NOMO-1 treated with dmso at 0.1 percent for 144 hours (cell line): ENCODE measurements at regions not wholly inside any gene's neighbourhood (a gene's known extent, or its start where the extent isn't known, plus 50 kb on each side); places are given as distances from the start of the nearest gene placed in this dataset.
"Not testable (repeated sequence)": the region's sequence is repeated elsewhere in the genome, so short reads cannot be mapped to it uniquely, and the experiment has no call there.

ENCODE experiments used
- DNase-seq: peaks from one replicate; lab custom pipeline; 2025; ENCODE audit not compliant: unreplicated experiment; lab: John Stamatoyannopoulos, UW

DNA sequence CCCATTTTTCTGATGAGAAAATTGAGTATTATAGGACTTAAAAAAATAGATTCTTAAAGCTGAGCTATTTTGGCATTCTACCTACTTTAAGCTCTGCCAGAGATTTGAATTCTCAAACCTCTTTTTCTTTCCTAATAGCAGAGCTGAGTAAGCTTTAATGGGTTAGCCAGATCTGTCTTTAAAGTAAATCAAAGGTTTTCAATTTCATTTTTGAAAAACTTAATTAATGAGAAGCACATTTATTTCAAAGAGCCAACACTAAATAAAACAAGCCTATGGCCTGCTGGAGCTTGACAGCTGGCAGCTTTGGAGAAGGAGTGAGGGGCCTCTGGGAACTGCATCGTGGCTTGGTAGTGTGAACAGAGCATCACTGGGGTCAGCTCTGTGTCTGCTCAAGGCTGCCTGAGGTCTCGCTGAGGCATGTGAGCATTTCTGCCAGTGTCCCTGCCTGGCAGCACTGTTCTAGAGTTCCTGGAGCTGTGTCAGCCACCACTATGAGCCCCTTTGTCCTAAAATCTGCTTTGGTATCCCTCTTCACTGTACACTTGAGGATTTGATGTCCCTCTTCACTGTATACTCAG, 50.4 kb upstream of the PRSS23 start:
- DNase-seq: no peak

DNA sequence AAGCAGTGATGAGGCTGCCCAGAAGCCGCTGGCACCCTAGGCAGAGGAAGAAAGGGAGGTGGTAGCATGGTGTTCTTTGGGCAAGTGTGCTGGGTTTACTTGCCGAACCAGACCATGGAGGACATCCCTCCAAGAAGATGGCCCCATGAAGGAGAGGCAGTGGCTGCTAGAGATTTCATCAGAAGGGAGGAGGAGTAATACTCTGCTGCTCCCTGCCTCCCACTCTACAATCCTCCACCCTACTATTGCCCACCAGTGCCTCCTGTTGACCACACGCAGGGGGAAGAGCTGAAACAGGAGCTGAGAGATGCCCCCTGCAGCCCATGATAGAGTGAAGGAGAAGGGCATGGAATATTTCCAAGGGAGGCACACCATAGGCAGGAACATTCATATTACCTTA, 51.0 kb upstream of the PRSS23 start:
- no peak for DNase-seq

DNA sequence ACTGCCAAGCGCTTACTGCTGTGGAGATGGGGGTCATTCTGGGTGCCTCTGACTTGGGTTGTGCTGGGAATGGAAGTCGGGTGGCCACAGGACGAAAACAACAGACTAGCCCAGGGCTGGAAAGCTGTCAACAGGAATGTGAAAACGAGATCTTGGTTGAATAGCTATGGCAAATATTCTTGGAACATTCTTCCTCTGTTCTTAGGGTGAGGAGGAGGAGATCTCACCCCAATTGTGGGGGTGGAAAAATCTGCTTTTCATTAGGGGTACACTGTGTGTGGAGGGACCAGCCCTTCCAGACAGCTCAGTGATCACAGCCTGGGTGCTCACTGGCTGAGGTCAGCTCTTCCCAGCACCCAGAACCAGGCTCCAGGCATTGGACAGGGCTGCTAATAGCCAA, 52.0 kb upstream of the PRSS23 start:
- DNase-seq: no peak

DNA sequence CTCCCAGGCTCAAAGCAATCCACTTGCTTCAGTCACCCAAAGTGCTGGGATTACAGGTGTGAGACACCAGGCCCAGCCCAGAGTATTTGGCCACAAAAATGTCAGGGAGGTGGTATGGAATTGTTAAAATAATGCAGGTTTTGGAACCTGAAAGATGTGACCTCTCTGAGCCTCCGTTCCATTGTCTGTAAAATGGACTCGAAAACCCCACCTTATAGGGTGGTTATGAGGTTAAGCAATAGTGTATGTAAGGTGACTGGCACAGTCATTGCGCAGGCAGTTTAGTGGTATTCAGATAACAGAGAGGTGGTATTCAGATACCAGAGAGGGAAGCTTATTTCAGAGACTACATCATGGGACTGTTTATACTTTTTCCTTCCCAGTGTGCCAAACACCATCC, 52.5 kb upstream of the PRSS23 start:
- DNase-seq: no peak

DNA sequence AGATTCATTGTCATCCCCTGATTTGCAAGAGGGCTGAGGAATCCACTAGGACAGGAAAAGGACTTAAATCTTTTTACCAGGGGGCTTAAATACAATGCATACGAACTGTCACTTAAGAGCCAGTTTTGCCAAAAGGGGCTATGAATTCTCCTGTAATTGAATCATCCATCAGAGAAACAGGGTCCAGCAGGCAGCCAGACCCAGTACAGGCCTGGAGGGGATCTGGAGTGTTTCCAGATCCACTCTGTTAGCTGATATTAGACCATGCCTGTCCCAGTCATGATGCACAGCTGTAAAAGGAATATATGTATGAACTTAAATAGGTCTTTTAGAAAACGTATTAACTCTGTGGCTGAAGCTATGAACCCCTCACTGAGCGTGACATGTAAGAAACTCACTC, 53.8 kb upstream of the PRSS23 start:
- DNase-seq: no peak

DNA sequence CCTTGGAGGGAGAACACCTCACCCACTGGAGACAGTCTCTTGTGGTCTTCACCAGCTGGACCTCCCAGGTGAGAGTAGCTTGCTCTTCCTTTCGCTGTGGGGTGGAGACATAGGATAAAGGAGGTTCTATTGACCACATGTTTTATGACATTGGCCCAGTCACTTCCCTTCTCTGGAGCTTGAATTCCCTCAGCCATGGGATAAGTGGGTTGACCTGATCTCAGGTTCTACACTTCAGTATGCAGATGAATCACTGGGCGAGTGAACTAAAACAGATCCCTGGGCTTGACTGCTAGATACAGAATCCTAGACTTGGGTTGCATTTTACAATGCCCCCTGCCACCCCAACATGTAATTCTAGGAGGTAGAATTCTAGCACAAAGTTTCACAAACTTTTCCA, 54.8 kb upstream of the PRSS23 start:
- no peak for DNase-seq

DNA sequence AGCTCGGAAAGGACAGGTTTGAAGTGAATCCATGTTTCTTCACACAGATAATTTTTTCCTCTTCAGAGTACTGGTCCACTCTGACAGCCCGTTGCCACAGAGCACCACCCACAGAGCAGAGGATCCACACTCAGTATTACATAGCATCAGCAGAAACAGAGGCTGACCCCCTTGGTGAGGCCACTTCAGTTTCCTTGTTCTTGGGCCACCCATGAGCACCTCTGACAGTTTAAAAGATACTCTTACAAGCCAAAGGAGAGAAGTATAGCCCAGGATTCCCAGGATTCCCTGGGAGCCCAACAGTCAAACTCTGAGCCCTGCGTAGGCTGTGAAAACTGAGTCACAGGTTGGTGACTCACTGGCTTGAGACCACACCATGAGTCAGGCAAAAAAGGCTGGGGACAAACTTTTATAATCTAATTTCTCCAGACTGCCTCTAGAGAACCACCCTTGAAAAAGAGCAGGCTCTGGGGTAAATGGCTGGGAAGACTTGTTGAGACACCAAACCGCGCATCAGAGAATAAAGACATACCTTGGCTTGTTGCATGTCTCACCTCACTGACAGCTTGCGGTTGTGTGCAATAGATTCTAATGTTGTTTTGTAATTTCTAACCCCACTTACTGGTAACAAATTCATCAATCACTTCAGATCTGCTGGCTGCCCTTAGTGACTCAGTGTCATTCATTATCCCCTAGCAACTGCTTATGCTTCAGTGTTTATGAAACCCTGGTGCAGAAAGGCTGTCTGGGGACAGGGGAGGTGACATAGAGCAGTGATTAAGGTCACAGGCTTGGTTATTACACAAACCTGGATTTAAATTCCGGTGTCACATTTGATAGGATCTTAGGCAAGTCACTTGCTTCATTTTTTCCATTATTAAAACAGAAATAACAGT, 56.9 kb upstream of the PRSS23 start:
- peak; percentile 90 for DNase-seq

DNA sequence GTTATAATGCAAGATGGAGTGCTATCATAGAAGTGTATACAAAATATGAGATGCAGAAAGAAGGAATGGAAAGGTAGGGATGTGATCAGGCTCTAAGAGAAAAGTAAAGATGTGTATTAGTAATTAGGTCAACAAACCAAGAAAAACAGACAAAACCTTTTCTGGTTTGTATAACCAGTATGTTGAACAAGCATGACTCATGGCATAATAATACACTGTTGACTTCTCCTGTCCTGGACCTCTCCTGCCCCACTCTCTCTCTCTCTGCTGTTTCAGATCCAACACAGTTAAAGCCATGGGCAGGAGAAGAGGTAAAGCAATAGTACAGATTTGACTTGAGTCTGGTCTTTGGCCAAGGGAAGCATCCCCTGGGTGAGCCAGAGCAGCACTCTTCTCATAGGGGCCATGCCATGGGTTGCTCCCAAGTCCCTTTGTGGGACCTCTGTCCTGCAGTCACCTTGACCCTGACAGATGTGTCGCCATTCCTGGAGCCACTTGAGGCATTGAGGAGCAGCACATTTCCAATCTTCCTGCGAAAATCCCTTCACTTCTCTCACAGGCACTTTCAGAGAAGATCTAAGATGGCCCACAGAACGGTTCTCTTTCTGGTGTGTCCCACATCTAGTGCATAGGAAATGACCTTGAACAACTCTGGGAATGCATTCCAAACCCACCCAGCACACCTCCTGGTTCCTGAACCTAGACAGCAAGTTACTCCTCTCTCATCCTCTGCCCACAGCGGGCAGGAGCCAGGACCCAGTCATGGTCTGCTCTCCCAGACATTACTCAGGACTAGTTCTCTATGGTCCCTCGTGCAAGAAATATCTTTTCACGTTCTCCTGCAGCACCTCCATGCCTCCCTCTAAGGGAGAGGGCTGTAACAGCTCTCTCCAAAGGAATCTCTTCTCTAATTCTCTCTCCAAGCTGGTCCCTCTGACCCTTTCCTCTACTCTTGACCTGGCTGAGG, 58.2 kb upstream of the PRSS23 start:
- DNase-seq: no peak

DNA sequence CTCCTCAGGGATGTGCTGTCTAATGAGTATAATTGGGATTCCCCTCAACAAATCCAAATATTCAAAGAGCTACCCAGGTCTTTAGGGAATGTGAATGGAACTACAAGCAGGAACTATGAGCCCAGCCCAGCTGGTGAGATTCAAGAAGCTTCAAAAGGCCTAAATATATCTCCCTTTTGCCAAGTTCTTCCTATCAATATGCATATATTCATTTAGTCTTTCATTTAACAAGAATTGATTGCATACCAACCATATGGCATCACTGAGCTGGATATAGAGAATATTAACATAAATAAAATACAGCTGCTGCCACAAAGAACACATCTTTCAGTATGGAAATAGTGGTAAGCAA, 58.9 kb upstream of the PRSS23 start:
- DNase-seq: no peak

DNA sequence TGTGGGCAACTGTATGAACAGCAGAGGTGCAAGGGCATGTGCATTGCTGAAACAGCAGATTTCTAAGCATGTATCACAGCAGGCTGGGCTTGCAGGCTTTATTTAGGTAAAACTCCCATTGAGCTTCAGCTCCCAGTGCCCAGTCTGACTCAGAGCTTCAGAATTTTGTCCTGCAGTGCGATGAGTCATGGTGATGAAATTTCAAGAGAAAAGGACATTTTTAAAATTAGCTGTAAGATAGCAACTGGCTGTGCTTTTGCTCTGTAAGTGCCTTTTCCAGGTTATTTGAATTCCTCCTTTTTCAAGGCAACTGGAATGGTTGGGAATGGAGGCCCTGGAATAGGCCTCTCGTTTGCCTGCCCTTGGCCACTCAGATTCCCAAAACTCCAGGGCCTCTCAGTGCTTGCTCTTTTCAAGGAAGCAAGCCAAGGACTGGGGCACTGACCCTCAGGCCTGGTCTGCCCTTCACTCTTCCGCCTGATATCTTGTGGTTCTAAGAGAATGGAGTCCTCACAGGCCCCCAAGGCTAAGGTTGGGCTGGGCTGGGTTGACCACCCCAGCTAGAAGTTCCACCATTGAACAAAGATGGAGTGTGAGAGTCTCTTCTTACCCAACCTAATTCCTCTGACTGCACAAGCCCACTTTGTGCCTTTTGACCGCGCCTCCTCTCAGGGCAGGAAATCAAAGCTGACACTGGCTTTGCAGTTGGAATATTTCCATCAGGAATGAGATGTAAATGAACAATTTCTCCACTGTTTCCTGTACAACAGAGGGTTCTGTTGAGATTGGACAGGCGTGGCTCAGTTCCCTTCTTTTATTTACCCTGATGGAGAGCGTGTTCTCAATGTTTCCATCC, 59.5 kb upstream of the PRSS23 start:
- DNase-seq: peak; percentile 74

DNA sequence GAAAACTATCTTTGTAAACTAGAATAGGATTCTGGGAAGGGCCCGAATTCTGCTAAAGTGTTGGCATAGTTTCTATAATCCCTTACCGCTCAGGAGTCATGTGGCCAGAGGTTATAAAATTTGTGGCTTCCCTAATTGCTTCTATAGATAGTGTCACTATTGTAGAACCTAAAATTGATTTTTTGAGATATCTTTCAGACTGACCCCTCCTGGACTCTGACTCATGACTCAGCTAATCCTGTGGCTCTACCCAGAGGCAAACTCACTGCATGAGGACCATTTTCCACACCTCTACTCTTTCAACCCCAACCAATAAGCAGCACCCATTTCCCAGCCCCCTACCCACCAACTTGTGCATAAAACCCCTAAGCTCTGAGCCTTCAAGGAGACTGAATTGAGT, 61.8 kb upstream of the PRSS23 start:
- no peak for DNase-seq

DNA sequence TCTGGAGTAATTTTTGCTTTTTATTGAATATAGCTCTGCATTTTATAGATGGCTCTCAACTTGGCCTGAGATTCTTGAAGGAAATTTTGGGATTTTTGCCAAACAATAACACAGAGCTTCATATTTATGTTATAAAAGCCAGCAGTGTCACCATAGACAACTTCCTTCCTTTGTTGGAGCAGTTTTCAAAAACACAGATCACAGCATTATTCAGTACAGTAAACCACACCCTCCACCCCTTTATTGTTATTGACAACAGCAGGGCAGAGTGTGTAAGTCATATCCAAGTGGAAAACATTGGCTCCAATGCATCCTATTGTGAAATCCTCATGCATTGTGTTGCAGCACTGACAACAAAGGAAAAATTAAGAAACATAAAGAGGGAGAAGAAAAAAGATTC, 62.6 kb upstream of the PRSS23 start:
- DNase-seq: no peak

DNA sequence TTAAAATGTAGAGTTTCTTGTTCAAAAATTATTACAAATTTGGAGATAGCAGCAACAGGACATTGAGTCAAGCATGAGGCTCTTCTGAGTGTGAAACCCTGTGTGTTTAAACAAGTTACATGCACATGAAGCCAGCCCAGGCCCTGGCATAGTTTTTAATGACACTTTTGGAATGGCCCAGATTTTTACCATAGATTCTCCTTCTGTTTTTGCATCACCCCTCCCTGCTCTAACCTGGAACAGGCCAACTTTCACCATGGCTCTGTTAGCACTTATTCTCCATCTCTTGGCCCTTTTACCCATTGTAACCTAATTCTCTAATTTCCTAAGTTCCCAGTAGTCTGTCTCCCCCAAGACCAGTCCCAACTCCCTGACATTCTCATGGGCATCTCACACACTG, 63.1 kb upstream of the PRSS23 start:
- DNase-seq: no peak

DNA sequence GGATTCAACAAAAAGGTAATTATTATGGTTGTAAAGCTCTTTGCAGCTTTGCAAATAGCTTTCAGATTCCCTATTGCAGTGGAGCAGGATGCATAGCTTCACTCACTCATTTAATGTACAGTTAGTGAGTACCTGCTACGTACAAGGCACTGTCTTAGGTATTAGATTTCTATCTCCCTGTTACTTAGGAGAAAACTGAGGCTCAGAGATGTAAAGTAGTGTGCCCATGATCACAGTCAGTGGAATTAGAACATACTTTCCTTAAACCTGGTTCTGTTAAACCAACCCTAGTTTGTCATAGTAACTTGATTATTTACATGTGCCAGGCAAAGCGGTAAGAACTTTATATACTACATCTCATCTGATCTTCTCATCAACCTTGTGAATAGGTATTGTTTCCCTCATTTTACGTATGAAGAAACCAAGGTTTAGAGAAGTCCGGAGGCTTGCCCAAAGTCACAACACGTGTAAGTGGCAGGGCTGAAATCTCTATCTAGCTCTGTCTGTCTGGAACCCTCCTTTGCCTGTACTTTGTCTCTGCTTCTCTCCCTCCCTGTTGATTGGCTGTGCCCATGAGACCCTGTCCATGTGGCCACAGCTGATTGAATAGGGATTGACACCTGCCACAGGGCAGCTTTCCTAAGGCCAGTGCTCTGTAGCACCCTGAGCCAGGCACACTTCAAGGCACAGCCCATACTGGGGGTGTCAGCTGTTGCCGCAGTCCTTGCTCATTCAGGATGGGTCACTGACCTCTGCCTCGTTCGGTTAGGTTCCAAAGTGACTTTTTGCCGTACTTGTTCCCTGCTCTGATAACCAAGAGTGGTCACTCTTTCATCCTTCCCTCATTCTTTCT, 63.8 kb upstream of the PRSS23 start:
- DNase-seq: no peak

DNA sequence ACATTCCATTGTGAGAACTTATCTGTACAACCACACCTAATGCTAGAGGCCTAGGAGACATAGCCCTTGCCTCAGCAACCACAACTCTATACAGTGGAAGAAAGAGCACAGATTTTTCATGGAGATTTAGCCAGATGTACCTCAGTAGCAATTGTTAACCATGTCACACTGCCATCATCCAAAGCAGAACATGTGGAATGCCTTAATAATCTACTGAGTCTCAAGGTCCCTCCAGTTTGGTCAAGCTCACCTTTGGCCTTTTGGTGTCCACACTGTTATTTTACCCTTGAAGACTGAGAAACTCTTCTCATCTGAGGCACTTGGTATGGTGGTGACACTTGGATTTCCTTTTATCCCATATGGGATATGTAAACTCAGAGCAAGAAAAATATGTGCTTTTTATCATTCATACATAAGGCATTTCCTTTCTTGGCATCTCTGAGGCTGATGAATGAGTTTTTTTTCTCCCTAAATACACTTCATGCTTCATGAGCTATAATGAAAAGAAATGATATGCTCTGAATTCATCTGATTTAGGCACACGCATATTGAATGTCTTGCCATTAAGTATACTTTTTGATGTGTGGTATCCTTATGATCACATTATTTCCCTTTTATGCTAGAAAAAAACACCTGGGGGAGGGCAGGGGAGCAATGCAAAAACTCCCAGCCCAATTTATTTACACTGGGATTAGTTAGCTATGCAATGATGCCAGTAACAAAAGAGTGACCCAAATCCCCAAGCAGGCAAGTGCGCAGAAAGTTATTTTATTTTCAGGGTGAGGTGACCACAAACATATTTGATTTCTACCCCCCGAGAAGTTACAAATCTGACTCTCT, 63.3 kb upstream of the ME3 start:
- no peak for DNase-seq

DNA sequence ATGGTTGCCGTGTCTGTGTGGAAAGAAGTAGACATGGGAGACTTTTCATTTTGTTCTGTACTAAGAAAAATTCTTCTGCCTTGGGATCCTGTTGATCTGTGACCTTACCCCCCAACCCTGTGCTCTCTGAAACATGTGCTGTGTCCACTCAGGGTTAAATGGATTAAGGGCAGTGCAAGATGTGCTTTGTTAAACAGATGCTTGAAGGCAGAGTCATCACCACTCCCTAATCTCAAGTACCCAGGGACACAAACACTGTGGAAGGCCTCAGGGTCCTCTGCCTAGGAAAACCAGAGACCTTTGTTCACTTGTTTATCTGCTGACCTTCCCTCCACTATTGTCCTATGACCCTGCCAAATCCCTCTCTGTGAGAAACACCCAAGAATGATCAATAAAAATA, 60.3 kb upstream of the ME3 start:
- not testable (repeated sequence) for DNase-seq

DNA sequence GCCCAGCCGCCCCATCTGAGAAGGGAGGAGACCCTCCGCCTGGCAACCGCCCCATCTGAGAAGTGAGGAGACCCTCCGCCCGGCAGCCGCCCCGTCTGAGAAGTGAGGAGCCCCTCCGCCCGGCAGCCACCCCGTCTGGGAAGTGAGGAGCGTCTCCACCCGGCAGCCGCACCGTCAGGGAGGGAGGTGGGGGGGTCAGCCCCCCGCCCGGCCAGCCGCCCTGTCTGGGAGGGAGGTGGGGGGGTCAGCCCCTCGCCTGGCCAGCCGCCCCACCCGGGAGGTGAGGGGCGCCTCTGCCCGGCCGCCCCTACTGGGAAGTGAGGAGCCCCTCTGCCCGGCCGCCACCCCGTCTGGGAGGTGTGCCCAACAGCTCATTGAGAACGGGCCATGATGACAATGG, 59.9 kb upstream of the ME3 start:
- DNase-seq: not testable (repeated sequence)

DNA sequence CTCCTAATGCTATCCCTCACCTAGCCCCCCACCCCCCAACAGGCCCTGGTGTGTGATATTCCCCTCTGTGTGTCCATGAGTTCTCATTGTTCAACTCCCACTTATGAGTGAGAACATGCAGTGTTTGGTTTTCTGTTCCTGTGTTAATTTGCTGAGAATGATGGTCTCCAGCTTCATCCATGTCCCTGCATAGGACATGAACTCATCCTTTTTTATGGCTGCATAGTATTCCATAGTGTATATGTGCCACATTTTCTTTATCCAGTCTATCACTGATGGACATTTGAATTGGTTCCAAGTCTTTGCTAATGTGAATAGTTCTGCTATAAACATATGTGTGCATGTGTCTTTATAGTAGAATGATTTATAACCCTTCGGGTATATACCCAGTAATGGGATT, 57.2 kb upstream of the ME3 start:
- not testable (repeated sequence) for DNase-seq

DNA sequence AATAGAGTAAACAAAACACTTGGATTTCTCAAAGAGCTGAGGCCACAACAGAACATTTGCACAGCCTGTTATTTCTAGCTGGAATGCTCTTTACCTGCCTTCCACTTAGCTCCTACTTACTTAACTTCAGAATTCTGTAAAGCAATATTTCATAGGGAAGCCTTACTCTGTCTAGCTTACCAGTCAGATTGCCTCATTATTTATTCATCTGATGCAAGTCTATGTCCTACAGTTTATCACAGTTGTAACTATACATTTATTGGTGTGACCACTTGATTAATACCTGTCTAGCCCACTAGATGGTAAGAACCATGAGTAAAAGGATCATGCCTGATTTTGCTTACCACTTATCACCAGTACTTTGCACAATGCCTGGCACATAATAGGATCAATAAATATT, 56.1 kb upstream of the ME3 start:
- DNase-seq: no peak
